Activated CD4-positive, alpha-beta T cell treated with anti-CD3 and anti-CD28 coated beads for 48 hours (primary cell): ENCODE measurements at regions not wholly inside any gene's neighbourhood (a gene's known extent, or its start where the extent isn't known, plus 50 kb on each side); places are given as distances from the start of the nearest gene placed in this dataset.

Experiments
- DNase-seq: peaks from one replicate; pipeline ENCODE4 v3.0.0-alpha.2; 2020

GRCh38 chrX:88425739-88426138, 321.3 kb upstream of the CPXCR1 start:
- DNase-seq = no peak

DNA sequence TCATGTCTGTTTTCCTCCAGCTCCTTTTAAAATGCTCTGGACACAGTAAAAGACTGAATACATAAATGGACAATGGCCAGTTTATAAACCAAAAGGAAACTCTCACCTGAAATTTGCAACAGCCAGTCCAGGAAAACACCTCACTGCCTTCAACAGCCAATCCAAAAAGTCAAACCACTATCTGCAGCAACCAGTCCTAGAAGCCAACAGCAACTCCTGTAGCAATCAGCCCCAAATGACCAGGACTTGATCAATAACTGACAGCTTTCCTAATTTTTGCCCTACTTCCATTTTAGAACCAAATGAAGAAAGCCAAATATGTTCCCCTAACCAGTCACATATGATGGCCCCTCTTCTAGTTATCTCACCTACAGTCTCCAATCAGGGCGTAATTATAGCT, 309.5 kb upstream of the CPXCR1 start:
- no peak for DNase-seq

DNA sequence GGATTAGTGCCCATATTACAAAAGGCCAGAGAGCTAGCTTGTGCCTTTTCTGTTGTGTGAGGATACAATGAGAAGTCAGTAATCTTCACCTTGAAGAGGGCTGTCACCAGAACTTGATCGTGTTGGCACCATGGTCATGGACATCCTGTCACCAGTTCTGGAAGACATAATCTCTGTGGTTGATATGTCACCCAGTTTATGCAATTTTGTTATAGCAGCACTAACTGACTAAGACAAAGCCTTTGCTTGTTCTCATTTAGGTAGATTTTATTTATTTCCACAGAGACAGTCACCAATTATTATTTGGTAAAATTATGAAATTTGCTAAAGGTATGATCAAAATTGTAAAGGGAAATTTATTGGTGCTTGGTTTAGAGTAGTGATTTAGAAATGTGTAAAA, 308.8 kb upstream of the CPXCR1 start:
- no peak for DNase-seq

GRCh38 chrX:88439935-88440334, 307.1 kb upstream of the CPXCR1 start:
- no peak for DNase-seq
